HepG2 (cell line): ENCODE measurements at regions not wholly inside any gene's neighbourhood (a gene's known extent, or its start where the extent isn't known, plus 50 kb on each side); places are given as distances from the start of the nearest gene placed in this dataset.

Experiments used
- BRD4 ChIP-seq: sonication (generic); formaldehyde crosslinking; IDR thresholded peaks from 2 replicates; pipeline ENCODE4 v1.4.0; 2020; ENCODE audit warnings: missing genetic modification reagents
- CBFB ChIP-seq: sonication (generic); formaldehyde crosslinking; IDR thresholded peaks from 2 replicates; pipeline ENCODE4 v1.4.0; 2020; ENCODE audit warnings: missing genetic modification reagents
- CREB3 ChIP-seq: sonication (generic); formaldehyde crosslinking; IDR thresholded peaks from 2 replicates; pipeline ENCODE4 v1.5.0; 2020; ENCODE audit warnings: missing genetic modification reagents
- E2F2 ChIP-seq: sonication (generic); formaldehyde crosslinking; IDR thresholded peaks from 2 replicates; pipeline ENCODE4 v1.4.0; 2020; ENCODE audit warnings: missing genetic modification reagents, borderline replicate concordance
- HMG20B ChIP-seq: conservative IDR thresholded peaks from 2 replicates; pipeline ENCODE4 v1.6.1; 2016; ENCODE audit warnings: missing genetic modification reagents, missing compliant biosample characterization
- KLF6 ChIP-seq: IDR thresholded peaks from 2 replicates; pipeline ENCODE4 v1.8.0; 2016; ENCODE audit warnings: missing biosample characterization, missing genetic modification reagents
- NPAS2 ChIP-seq: sonication (generic); formaldehyde crosslinking; IDR thresholded peaks from 2 replicates; pipeline ENCODE4 v1.8.0; 2022; ENCODE audit warnings: mild to moderate bottlenecking, missing genetic modification reagents, borderline replicate concordance
- POGK ChIP-seq: sonication (generic); formaldehyde crosslinking; conservative IDR thresholded peaks from 2 replicates; pipeline ENCODE4 v1.8.0; 2022; ENCODE audit warnings: mild to moderate bottlenecking, moderate library complexity, missing genetic modification reagents
- RNF219 ChIP-seq: sonication (generic); formaldehyde crosslinking; IDR thresholded peaks from 2 replicates; pipeline ENCODE4 v1.5.0; 2020; ENCODE audit warnings: mild to moderate bottlenecking, missing genetic modification reagents
- SAP130 ChIP-seq: IDR thresholded peaks from 2 replicates; pipeline ENCODE4 v1.6.1; 2016; ENCODE audit warnings: low read depth
- THAP7 ChIP-seq: sonication (generic); formaldehyde crosslinking; IDR thresholded peaks from 2 replicates; pipeline ENCODE4 v1.8.1; 2023; ENCODE audit warnings: mild to moderate bottlenecking, missing genetic modification reagents
- THRA ChIP-seq: sonication (generic); formaldehyde crosslinking; IDR thresholded peaks from 2 replicates; pipeline ENCODE4 v1.4.0; 2020; ENCODE audit warnings: missing genetic modification reagents, borderline replicate concordance
- TSC22D2 ChIP-seq: sonication (generic); formaldehyde crosslinking; IDR thresholded peaks from 2 replicates; pipeline ENCODE4 v1.5.1; 2020; ENCODE audit warnings: missing genetic modification reagents, mild to moderate bottlenecking, borderline replicate concordance
- ZNF362 ChIP-seq: sonication (generic); formaldehyde crosslinking; IDR thresholded peaks from 2 replicates; pipeline ENCODE4 v1.4.0; 2020; ENCODE audit warnings: missing genetic modification reagents, mild to moderate bottlenecking, borderline replicate concordance
- ZNF530 ChIP-seq: sonication (generic); formaldehyde crosslinking; IDR thresholded peaks from 2 replicates; pipeline ENCODE4 v1.5.0; 2020; ENCODE audit warnings: low read depth, mild to moderate bottlenecking, missing genetic modification reagents
- ZNF550 ChIP-seq: sonication (generic); formaldehyde crosslinking; IDR thresholded peaks from 2 replicates; pipeline ENCODE4 v1.4.0; 2020; ENCODE audit warnings: mild to moderate bottlenecking, missing genetic modification reagents, borderline replicate concordance
- ZNF616 ChIP-seq: sonication (generic); formaldehyde crosslinking; IDR thresholded peaks from 2 replicates; pipeline ENCODE4 v1.5.0; 2020; ENCODE audit warnings: low read depth, mild to moderate bottlenecking, missing genetic modification reagents
- ZNF816 ChIP-seq: sonication (generic); formaldehyde crosslinking; IDR thresholded peaks from 2 replicates; pipeline ENCODE4 v1.8.0; 2022; ENCODE audit warnings: missing genetic modification reagents, mild to moderate bottlenecking, borderline replicate concordance

GRCh38 chr2:43142921-43143438 lies 83.4 kb downstream of the ZFP36L2 start (continued):
- no peak for TF ChIP-seq THAP7 (CRISPR knock-in tag)
- TF ChIP-seq KLF6 = no peak
- TF ChIP-seq TSC22D2 = 0 out of 2 replicates have a peak, but pooled peaks have one; percentile 55
- no peak for TF ChIP-seq THRA (CRISPR knock-in tag)
- TF ChIP-seq CBFB = no peak
- TF ChIP-seq CREB3 (CRISPR knock-in tag) = no peak
- no peak for TF ChIP-seq ZNF530 (CRISPR knock-in tag)
- no peak for TF ChIP-seq RNF219
- no peak for TF ChIP-seq E2F2 (CRISPR knock-in tag)
- TF ChIP-seq ZNF550 = no peak
- TF ChIP-seq HMG20B (CRISPR knock-in tag) = 0 out of 2 replicates have a peak, but pooled peaks have one; percentile 36
- TF ChIP-seq ZNF362 (CRISPR knock-in tag) = no peak
- TF ChIP-seq POGK (CRISPR knock-in tag) = no peak
- no peak for TF ChIP-seq BRD4
- peak; percentile 20; the same call in 1 of the 2 replicates for TF ChIP-seq SAP130 (CRISPR knock-in tag)
- no peak for TF ChIP-seq ZNF616 (CRISPR knock-in tag)
- no peak for TF ChIP-seq ZNF816 (CRISPR knock-in tag)
- TF ChIP-seq NPAS2 (CRISPR knock-in tag) = no peak
